HUES6 (cell line): ENCODE measurements at regions not wholly inside any gene's neighbourhood (a gene's known extent, or its start where the extent isn't known, plus 50 kb on each side); places are given as distances from the start of the nearest gene placed in this dataset.
"Not testable (repeated sequence)": the region's sequence is repeated elsewhere in the genome, so short reads cannot be mapped to it uniquely, and the experiment has no call there.

ENCODE experiments used
- H3K27ac ChIP-seq: 2 replicates; pipeline ENCODE4 v1.7.0; 2013; ENCODE audit warnings: low read depth, mild to moderate bottlenecking, low read length, inconsistent platforms
- H3K27me3 ChIP-seq: 2 replicates; pipeline ENCODE4 v1.6.1; 2013; ENCODE audit warnings: low read length; ENCODE audit not compliant: control insufficient read depth, insufficient read depth
- H3K36me3 ChIP-seq: 2 replicates; pipeline ENCODE4 v1.6.1; 2013; ENCODE audit warnings: low read length; ENCODE audit not compliant: control insufficient read depth, insufficient read depth
- H3K4me1 ChIP-seq: 2 replicates; pipeline ENCODE4 v1.6.1; 2013; ENCODE audit warnings: low read length; ENCODE audit not compliant: control insufficient read depth, insufficient read depth
- H3K4me3 ChIP-seq: 2 replicates; pipeline ENCODE4 v1.5.1; 2013; ENCODE audit warnings: low read depth, low read length
- H3K9ac ChIP-seq: one replicate; pipeline ENCODE4 v1.6.1; 2013; ENCODE audit warnings: mild to moderate bottlenecking, low read length
- H3K9me3 ChIP-seq: 2 replicates; pipeline ENCODE4 v1.6.1; 2013; ENCODE audit warnings: low read depth, low read length; ENCODE audit not compliant: control insufficient read depth, insufficient read depth

- peaks cover under 1% of the 10 kb centered on the region; the same call in 1 of the 2 replicates for H3K4me1 ChIP-seq
- H3K27ac ChIP-seq = no peak overlapping the region
- H3K9ac ChIP-seq = no peak overlapping the region
- no peak overlapping the region for H3K4me3 ChIP-seq
- peaks cover 9% of the 10 kb centered on the region for H3K9me3 ChIP-seq
- H3K36me3 ChIP-seq = no peaks in the 10 kb centered on the region
- H3K27me3 ChIP-seq = no peaks in the 10 kb centered on the region
These were observed 241.7 kb upstream of the ID2 start for GRCh38 chr2:8440029-8440778.

- peaks cover 9% of the 10 kb centered on the region for H3K9me3 ChIP-seq
- H3K4me3 ChIP-seq = no peak overlapping the region
- H3K36me3 ChIP-seq = no peaks in the 10 kb centered on the region
- H3K27me3 ChIP-seq = no peaks in the 10 kb centered on the region
- H3K27ac ChIP-seq = no peak overlapping the region
- no peak overlapping the region for H3K9ac ChIP-seq
- H3K4me1 ChIP-seq = 0 out of 2 replicates have a peak, but pooled peaks cover 4% of the 10 kb centered on the region
These were observed 240.5 kb upstream of the ID2 start for GRCh38 chr2:8441371-8441770.

DNA sequence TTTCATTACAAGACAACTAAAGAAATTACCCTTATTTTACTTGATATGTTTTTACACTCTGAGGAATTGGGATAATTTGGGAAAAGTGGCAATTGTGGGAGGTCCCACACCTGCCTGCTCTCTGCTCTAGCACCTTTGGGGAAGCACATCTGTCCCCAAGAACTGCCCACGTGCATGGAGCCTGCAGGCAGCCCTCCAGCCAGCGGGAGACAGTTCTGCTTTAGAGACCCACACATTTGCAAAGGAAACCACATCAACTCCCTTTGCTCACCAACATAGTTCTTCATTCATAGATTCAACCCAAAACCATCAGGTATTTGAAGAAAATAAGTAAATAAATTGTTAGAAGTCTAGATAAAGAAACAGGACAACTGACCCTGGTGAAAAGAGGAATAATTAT, 239.9 kb upstream of the ID2 start:
- Histone ChIP-seq H3K9ac (no peak overlapping the region), H3K9me3 (peaks cover 9% of the 10 kb centered on the region), H3K4me3 (no peak overlapping the region), H3K4me1 (0 out of 2 replicates have a peak, but pooled peaks cover 4% of the 10 kb centered on the region), H3K27me3 (no peaks in the 10 kb centered on the region), H3K27ac (no peak overlapping the region), H3K36me3 (no peaks in the 10 kb centered on the region)

DNA sequence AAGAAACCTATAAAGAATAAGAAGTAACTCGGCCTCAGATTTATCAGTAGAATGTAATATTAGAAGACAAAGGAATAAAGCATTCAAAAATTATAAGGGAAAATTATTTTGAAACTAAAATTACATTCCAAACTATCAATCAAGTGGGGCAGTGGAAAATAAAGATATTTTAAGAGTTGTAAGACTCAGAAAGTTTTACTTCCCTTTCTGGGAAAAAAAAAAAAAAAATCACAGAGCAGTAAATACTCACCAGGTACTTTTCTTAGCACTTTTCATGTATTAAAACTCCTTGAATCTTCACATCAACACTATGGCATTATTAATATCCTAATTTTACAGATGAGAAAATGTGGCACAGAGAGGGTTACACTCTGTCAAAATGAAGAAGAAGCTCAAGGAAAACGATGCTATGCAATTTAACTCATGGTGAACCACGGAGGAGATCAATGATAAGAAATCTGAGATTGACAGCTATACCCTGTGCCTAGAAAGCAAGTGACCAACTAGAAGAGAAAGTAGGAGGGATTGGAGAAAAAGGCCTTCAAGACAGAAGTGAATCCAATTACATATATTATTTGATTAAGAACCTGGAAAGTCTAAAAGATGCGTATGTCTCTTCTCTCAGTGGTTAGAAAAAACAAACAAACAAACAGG, 238.9 kb upstream of the ID2 start:
- Histone ChIP-seq H3K4me1 (0 out of 2 replicates have a peak, but pooled peaks cover 4% of the 10 kb centered on the region), H3K27me3 (no peaks in the 10 kb centered on the region), H3K4me3 (no peak overlapping the region), H3K9me3 (peaks cover 5% of the 10 kb centered on the region), H3K9ac (no peak overlapping the region), H3K36me3 (no peaks in the 10 kb centered on the region), H3K27ac (no peak overlapping the region)

DNA sequence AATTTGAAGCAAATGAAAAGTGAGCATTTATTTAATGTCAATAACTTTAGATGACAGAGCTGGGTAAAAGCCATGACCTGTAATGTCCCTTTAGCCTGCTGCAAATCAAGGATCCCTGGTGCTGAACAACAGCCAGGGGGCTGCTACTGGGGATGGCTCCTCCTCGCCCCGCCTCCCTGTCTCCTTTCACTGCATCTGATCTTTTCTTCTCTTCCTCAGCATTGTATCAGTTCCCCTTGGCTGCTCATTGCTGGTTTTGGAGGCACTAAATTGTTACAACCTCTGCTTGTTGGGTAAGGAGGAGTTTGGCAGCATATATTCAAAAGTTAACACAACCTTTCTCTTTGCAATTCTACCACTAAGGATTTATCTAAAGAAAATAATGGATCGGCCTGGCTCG, 236.3 kb upstream of the ID2 start:
- Histone ChIP-seq H3K9me3 (no peaks in the 10 kb centered on the region), H3K9ac (no peak overlapping the region), H3K36me3 (no peaks in the 10 kb centered on the region), H3K4me3 (no peak overlapping the region), H3K4me1 (0 out of 2 replicates have a peak, but pooled peaks cover 4% of the 10 kb centered on the region), H3K27ac (no peak overlapping the region), H3K27me3 (no peaks in the 10 kb centered on the region)

- not testable (repeated sequence) for H3K27ac ChIP-seq, H3K27me3 ChIP-seq, H3K4me1 ChIP-seq, H3K9me3 ChIP-seq, H3K36me3 ChIP-seq, H3K4me3 ChIP-seq, H3K9ac ChIP-seq
These were observed 235.1 kb upstream of the ID2 start for GRCh38 chr2:8446751-8447150.

- H3K36me3 ChIP-seq = no peaks in the 10 kb centered on the region
- peaks cover 6% of the 10 kb centered on the region; the same call in 1 of the 2 replicates for H3K9me3 ChIP-seq
- H3K27me3 ChIP-seq = peaks cover 2% of the 10 kb centered on the region; the same call in 1 of the 2 replicates
- H3K4me1 ChIP-seq = 0 out of 2 replicates have a peak, but pooled peaks cover 4% of the 10 kb centered on the region
- no peak overlapping the region for H3K27ac ChIP-seq
- H3K9ac ChIP-seq = no peak overlapping the region
- no peak overlapping the region for H3K4me3 ChIP-seq
These were observed 234.1 kb upstream of the ID2 start for GRCh38 chr2:8447610-8448221.

DNA sequence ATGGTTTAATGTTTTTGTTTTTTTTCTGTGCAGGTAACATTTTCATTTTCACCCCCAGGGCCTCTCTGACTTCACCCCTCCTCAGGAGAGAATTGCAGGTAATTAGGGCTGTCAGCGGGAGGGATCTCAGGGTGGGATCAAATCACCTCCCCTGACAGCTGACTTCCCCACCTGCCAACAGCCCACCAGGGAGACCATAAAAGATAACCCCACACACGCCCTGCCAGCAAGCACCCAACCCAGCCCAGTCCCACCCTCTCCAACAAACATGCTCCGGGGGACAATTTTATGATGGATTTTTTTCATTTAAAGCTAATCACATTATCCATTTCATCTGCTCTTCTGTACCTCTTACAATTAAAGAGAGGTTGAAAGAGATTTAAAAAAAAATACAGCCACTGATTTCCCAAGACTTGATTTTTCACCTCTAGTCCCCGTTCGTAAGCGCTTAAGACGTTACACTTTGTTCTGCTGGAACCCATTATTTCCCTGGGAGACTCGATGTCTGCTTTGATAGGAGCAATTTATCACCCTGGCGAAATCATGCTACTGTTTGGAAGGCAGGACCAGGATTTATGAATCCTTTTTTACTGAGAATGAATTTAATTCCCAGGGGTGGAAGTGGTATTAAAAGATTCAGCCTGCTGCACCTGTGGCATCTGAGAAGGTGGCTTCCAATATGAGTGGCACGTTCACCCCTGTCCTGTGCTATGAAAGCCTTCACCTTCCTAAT, 232.9 kb upstream of the ID2 start:
- Histone ChIP-seq H3K9me3 (peaks cover 6% of the 10 kb centered on the region; the same call in 1 of the 2 replicates), H3K9ac (no peak overlapping the region), H3K36me3 (no peaks in the 10 kb centered on the region), H3K4me3 (no peak overlapping the region), H3K4me1 (0 out of 2 replicates have a peak, but pooled peaks cover 4% of the 10 kb centered on the region), H3K27me3 (peaks cover 5% of the 10 kb centered on the region; the same call in 1 of the 2 replicates), H3K27ac (no peak overlapping the region)

DNA sequence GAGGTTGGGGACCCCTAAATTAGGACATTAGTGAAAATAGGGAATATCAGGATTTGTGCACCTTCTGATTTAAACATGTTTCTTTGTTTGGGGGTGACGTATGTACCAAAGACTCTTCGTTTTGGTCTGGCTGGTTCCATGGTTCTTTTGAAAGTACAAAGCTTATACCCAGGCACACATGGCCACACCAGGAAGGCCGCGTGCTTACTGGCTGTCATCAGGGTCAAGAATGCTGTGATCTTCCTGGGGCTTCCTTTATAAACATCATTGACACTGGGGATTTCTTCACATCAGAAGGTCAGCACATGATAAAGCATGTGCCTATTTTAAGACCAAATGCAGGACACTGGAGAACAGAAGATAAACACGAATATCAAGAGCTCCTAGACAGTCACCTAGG, 230.6 kb upstream of the ID2 start:
- Histone ChIP-seq H3K27ac (no peak overlapping the region), H3K4me3 (no peak overlapping the region), H3K9me3 (peaks cover 6% of the 10 kb centered on the region; the same call in 1 of the 2 replicates), H3K36me3 (no peaks in the 10 kb centered on the region), H3K27me3 (peaks cover 8% of the 10 kb centered on the region; the same call in 1 of the 2 replicates), H3K9ac (no peak overlapping the region), H3K4me1 (no peaks in the 10 kb centered on the region; the same call in 1 of the 2 replicates)

GRCh38 chr2:8452296-8452695, 229.6 kb upstream of the ID2 start:
- Histone ChIP-seq H3K9me3 (peaks cover 6% of the 10 kb centered on the region; the same call in 1 of the 2 replicates), H3K27me3 (peaks cover 13% of the 10 kb centered on the region), H3K9ac (no peak overlapping the region), H3K36me3 (no peaks in the 10 kb centered on the region), H3K4me1 (no peaks in the 10 kb centered on the region; the same call in 1 of the 2 replicates), H3K4me3 (no peak overlapping the region), H3K27ac (no peak overlapping the region)
